ENCODE measurements at regions not wholly inside any gene's neighbourhood (a gene's known extent, or its start where the extent isn't known, plus 50 kb on each side); places are given as distances from the start of the nearest gene placed in this dataset.

GRCh38 chr6:11295969-11296368 lies 63.5 kb upstream of the NEDD9 start:
- Histone ChIP-seq H4K20me1 (ENCODE audit: insufficient read depth, low read length) (no peaks in the 10 kb centered on the region), H3K18ac (ENCODE audit: low read depth, low read length) (no peak overlapping the region), H3K4me1 (ENCODE audit: control insufficient read depth, insufficient read depth, low read length) (peaks cover 5% of the 10 kb centered on the region), H3K23ac (ENCODE audit: low read depth, low read length) (no peak overlapping the region), H3K27me3 (ENCODE audit: control insufficient read depth, insufficient read depth, low read length) (no peaks in the 10 kb centered on the region), H4K91ac (ENCODE audit: insufficient read depth, low read depth, low read length) (no peak overlapping the region), H3K56ac (ENCODE audit: extremely low read depth, insufficient read depth, low read length) (no peak overlapping the region), H3K9me3 (ENCODE audit: control insufficient read depth, insufficient read depth, low read length) (peaks cover 5% of the 10 kb centered on the region; the same call in 1 of the 2 replicates), H2AK5ac (ENCODE audit: low read depth, low read length) (no peak overlapping the region), H3K4me3 (ENCODE audit: insufficient read depth, low read depth, low read length) (no peak overlapping the region), H2AFZ (replicated peaks; ENCODE audit: low read length, poor library complexity) (no peak overlapping the region), H2AK9ac (replicated peaks; ENCODE audit: low read depth, low read length, poor library complexity) (no peak overlapping the region), H3K9ac (ENCODE audit: low read depth, low read length) (no peak overlapping the region), H3K9me1 (ENCODE audit: insufficient read depth, low read length) (no peaks in the 10 kb centered on the region), H2BK5ac (ENCODE audit: low read depth, low read length, poor library complexity, severe bottlenecking) (no peak overlapping the region), H2BK20ac (ENCODE audit: low read depth, low read length) (no peak overlapping the region), H4K5ac (ENCODE audit: low read depth, low read length) (no peak overlapping the region), H4K8ac (ENCODE audit: low read depth in 2 of 2, low read length in 2 of 2) (no peak overlapping the region), H3K4me2 (ENCODE audit: low read depth, low read length) (no peak overlapping the region), H3K14ac (replicated peaks; ENCODE audit: low read depth, low read length) (no peak overlapping the region), H2BK15ac (ENCODE audit: low read depth, low read length) (no peak overlapping the region), H3K36me3 (ENCODE audit: control insufficient read depth, insufficient read depth, low read length) (no peaks in the 10 kb centered on the region), H3K79me1 (ENCODE audit: low read depth in 1 of 2, low read length in 2 of 2) (no peaks in the 10 kb centered on the region), H2BK120ac (ENCODE audit: low read depth, low read length) (no peak overlapping the region), H3K27ac (ENCODE audit: insufficient read depth, low read length) (no peak overlapping the region), H3K4ac (ENCODE audit: low read depth, low read length) (no peak overlapping the region)
- intact Hi-C loops (cut with micrococcal nuclease): no loop called here
- dilution Hi-C loops (cut with HindIII; ENCODE audit: low sequenced_read_pairs, unreplicated experiment): no loop called here
- in situ Hi-C loops (cut with MboI; ENCODE audit: low sequenced_read_pairs): no loop called here
- no TSS peak for BruUV-seq (replicated peaks)
- CTCF ChIA-PET: no interaction called here
- DNase-seq (no peak), ATAC-seq (ENCODE audit: low read depth) (no peak)
- POLR2A ChIA-PET (ENCODE audit: unreplicated experiment): no interaction called here
- TF ChIP-seq, protein P1, sequence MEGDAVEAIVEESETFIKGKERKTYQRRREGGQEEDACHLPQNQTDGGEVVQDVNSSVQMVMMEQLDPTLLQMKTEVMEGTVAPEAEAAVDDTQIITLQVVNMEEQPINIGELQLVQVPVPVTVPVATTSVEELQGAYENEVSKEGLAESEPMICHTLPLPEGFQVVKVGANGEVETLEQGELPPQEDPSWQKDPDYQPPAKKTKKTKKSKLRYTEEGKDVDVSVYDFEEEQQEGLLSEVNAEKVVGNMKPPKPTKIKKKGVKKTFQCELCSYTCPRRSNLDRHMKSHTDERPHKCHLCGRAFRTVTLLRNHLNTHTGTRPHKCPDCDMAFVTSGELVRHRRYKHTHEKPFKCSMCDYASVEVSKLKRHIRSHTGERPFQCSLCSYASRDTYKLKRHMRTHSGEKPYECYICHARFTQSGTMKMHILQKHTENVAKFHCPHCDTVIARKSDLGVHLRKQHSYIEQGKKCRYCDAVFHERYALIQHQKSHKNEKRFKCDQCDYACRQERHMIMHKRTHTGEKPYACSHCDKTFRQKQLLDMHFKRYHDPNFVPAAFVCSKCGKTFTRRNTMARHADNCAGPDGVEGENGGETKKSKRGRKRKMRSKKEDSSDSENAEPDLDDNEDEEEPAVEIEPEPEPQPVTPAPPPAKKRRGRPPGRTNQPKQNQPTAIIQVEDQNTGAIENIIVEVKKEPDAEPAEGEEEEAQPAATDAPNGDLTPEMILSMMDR (conservative IDR thresholded peaks at IDR 0.05; ENCODE audit: low read depth, low read length): no peak
- TF ChIP-seq SMC3 (IDR thresholded peaks at IDR 0.05; ENCODE audit: low read depth, low read length) (no peak), USF2 (IDR thresholded peaks at IDR 0.05; ENCODE audit: low read depth, low read length) (no peak), CHD1 (IDR thresholded peaks at IDR 0.05; ENCODE audit: low read depth, low read length) (no peak), ELK1 (IDR thresholded peaks at IDR 0.05; ENCODE audit: borderline replicate concordance, low read depth, low read length) (no peak), CEBPB (IDR thresholded peaks at IDR 0.05; ENCODE audit: low read depth, low read length) (no peak), RAD21 (IDR thresholded peaks at IDR 0.05; ENCODE audit: low read length) (no peak), BHLHE40 (IDR thresholded peaks at IDR 0.05; ENCODE audit: low read depth, low read length) (no peak), RFX5 (IDR thresholded peaks at IDR 0.05; ENCODE audit: low read depth, low read length) (no peak), FOS (IDR thresholded peaks at IDR 0.05; ENCODE audit: low read depth, low read length) (no peak), MAZ (IDR thresholded peaks at IDR 0.05; ENCODE audit: borderline replicate concordance, low read depth, low read length) (no peak)
- no CpG with 5 or more reads among the region's 2 CpGs for WGBS, 2 experiments (ENCODE audit: extremely low coverage in 2 of 2, insufficient read length in 1 of 2)
